Gastroesophageal sphincter (tissue), 4 donors: ENCODE measurements at regions not wholly inside any gene's neighbourhood (a gene's known extent, or its start where the extent isn't known, plus 50 kb on each side); places are given as distances from the start of the nearest gene placed in this dataset.

ENCODE experiments used
- ATAC-seq: fragments of 150-250 bp; one replicate; pipeline ENCODE4 v1.9.1; 2016; ENCODE audit warnings: mild to moderate bottlenecking, moderate library complexity
- H3K27ac ChIP-seq, 4 donors: fragments of 200-600 bp; sonication (generic) in 3 of 4; 1 replicate in 3 of 4; 2 replicates in 1 of 4; pipeline ENCODE4 v1.5.1; 2016 to 2019
- H3K27me3 ChIP-seq: fragments of 200-600 bp; sonication (generic); one replicate; pipeline ENCODE4 v1.5.1; 2019
- H3K36me3 ChIP-seq, 2 donors: fragments of 200-600 bp; sonication (generic); one replicate each; pipeline ENCODE4 v1.5.1; 2019; ENCODE audit warnings: control low read depth in 1 of 2
- H3K4me1 ChIP-seq, 3 donors: fragments of 200-600 bp; sonication (generic); 1 replicate in 2 of 3; 2 replicates in 1 of 3; pipeline ENCODE4 v1.5.1; 2016 to 2019; ENCODE audit warnings: control low read depth in 2 of 3
- H3K4me3 ChIP-seq, 2 donors: fragments of 200-600 bp; sonication (generic); one replicate each; pipeline ENCODE4 v1.5.1; 2019; ENCODE audit warnings: mild to moderate bottlenecking in 1 of 2, moderate library complexity in 1 of 2
- H3K9me3 ChIP-seq, 3 donors: fragments of 200-600 bp; sonication (generic); one replicate each; pipeline ENCODE4 v1.5.1; 2017 to 2019; ENCODE audit warnings: control low read depth in 2 of 3
- EP300 ChIP-seq: sonication (generic); formaldehyde crosslinking; IDR thresholded peaks from one replicate; pipeline ENCODE4 v1.6.1; 2017; ENCODE audit warnings: antibody characterized with exemption, mild to moderate bottlenecking
- POLR2A ChIP-seq, 2 donors: fragments of 450-650 bp; IDR thresholded peaks; one replicate each; pipeline ENCODE4 v1.6.1; 2017; ENCODE audit warnings: antibody characterized with exemption in 2 of 2, mild to moderate bottlenecking in 2 of 2, moderate library complexity in 1 of 2
- POLR2AphosphoS5 ChIP-seq: sonication (generic); formaldehyde crosslinking; IDR thresholded peaks from one replicate; pipeline ENCODE4 v1.6.1; 2017; ENCODE audit warnings: antibody characterized with exemption
- WGBS, 2 donors: methylation state at CpG; one replicate each; pipeline ENCODE4 v1.1.5; 2018; ENCODE audit warnings: low coverage in 1 of 2; 5-methylcytosine and 5-hydroxymethylcytosine counted together
- small RNA-seq, 4 donors: library from RNA; depleted of rRNA; stranded (forward); fragments of <200 nt; gene quantifications; one replicate each; pipeline ENCODE3, GENCODE V24; 2016
- TF ChIP-seq, protein P1 (sequence below), 4 experiments: fragments of 200-600 bp in 2 of 4; fragments of 450-650 bp in 2 of 4; sonication (generic) in 1 of 4; IDR thresholded peaks; one replicate each; pipeline ENCODE4 v1.5.1; 2017 to 2019; ENCODE audit warnings: antibody characterized with exemption in 4 of 4, mild to moderate bottlenecking in 2 of 4, moderate library complexity in 2 of 4

GRCh38 chr10:29687421-29688164 lies 52.8 kb upstream of the SVIL start:
- Histone ChIP-seq H3K4me3 (no peak overlapping the region), H3K4me1 (peaks cover 15 to 52% (median 22%) of the 10 kb centered on the region in 3 donors), H3K27ac (peak overlapping the region in 3 of 4 donors; percentile 39 to 71 (median 39)), H3K36me3 (peaks cover 0 to 33% of the 10 kb centered on the region in 2 donors), H3K27me3 (no peaks in the 10 kb centered on the region), H3K9me3 (no peaks in the 10 kb centered on the region)
- 78 to 81% methylated on average over 5 to 10 of the region's 10 CpGs for WGBS, 2 donors
- ATAC-seq: no peak
- TF ChIP-seq EP300 (no peak), POLR2A (IDR thresholded peaks at IDR 0.05) (no peak), POLR2AphosphoS5 (no peak)
- TF ChIP-seq, protein P1, sequence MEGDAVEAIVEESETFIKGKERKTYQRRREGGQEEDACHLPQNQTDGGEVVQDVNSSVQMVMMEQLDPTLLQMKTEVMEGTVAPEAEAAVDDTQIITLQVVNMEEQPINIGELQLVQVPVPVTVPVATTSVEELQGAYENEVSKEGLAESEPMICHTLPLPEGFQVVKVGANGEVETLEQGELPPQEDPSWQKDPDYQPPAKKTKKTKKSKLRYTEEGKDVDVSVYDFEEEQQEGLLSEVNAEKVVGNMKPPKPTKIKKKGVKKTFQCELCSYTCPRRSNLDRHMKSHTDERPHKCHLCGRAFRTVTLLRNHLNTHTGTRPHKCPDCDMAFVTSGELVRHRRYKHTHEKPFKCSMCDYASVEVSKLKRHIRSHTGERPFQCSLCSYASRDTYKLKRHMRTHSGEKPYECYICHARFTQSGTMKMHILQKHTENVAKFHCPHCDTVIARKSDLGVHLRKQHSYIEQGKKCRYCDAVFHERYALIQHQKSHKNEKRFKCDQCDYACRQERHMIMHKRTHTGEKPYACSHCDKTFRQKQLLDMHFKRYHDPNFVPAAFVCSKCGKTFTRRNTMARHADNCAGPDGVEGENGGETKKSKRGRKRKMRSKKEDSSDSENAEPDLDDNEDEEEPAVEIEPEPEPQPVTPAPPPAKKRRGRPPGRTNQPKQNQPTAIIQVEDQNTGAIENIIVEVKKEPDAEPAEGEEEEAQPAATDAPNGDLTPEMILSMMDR (IDR thresholded peaks at IDR 0.05): no peak

DNA sequence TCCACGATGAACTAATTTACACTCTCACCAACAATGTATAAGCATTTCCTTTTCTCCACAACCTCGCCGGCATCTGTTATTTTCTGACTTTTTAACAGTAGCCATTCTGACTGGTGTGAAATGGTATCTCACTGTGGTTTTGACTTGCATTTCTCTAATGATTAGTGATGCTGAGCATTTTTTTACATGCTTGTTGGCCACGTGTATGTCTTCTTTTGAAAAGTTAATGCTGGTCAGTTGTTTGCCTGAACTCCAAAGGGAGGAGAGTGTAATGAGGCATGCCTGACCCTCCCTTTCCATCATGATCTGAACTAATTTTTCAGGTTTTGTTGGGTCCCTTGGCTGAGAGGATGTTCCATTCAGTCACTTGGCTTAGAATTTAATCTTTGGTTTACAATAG lies 50.7 kb upstream of the SVIL start:
- no peak for ATAC-seq
- 75 to 85% methylated on average over 2 to 4 of the region's 4 CpGs for WGBS, 2 donors
- Histone ChIP-seq H3K9me3 (no peaks in the 10 kb centered on the region), H3K27me3 (no peaks in the 10 kb centered on the region), H3K4me1 (peaks cover 11 to 55% (median 21%) of the 10 kb centered on the region in 3 donors), H3K4me3 (no peak overlapping the region), H3K36me3 (peaks cover 0 to 52% of the 10 kb centered on the region in 2 donors), H3K27ac (no peak overlapping the region)
- TF ChIP-seq, protein P1 (IDR thresholded peaks at IDR 0.05): no peak
- no peak for TF ChIP-seq POLR2AphosphoS5
- TF ChIP-seq EP300: no peak
- TF ChIP-seq POLR2A (IDR thresholded peaks at IDR 0.05): no peak

Small RNA genes in the stretch of these regions (small RNA-seq; reads per million reads assigned to genes)
- gene CKS1BP2: 0 reads per million in 4 donors
- 0 reads per million in 4 donors for gene RNU6-908P
